CD4-positive, alpha-beta T cell (primary cell): ENCODE measurements at regions not wholly inside any gene's neighbourhood (a gene's known extent, or its start where the extent isn't known, plus 50 kb on each side); places are given as distances from the start of the nearest gene placed in this dataset.

Experiments used
- ATAC-seq: fragments of 200-7000 bp; cut with Tn5 transposase; one replicate; pipeline ENCODE4 v1.10.0; 2022; ENCODE audit warnings: mild to moderate bottlenecking; ENCODE audit not compliant: poor library complexity
- CTCF ChIA-PET: fragments of 350-600 bp; sonication (Branson Sonifier 250); formaldehyde crosslinking; loops from one replicate; lab custom pipeline; 2021; ENCODE audit warnings: antibody characterized with exemption, inconsistent platforms; lab: Charles Lee
- POLR2A ChIA-PET: fragments of 350-600 bp; sonication (Branson Sonifier 250); formaldehyde crosslinking; loops from one replicate; lab custom pipeline; 2021; ENCODE audit warnings: antibody characterized with exemption, inconsistent platforms; lab: Charles Lee
- DNase-seq, 14 experiments: peaks; one replicate each; pipeline ENCODE4 v3.0.0-alpha.2; 2013 to 2020; ENCODE audit warnings: mixed read lengths in 2 of 14
- H3K27ac ChIP-seq, 2 donors: one replicate each; pipeline versions ENCODE4 v1.5.1 to v1.7.0; 2013; ENCODE audit warnings: low read length in 2 of 2, low read depth in 1 of 2, mild to moderate bottlenecking in 1 of 2
- H3K27me3 ChIP-seq, 2 experiments: 1 replicate in 1 of 2; 2 replicates in 1 of 2; pipeline versions ENCODE4 v1.6.1 to v1.7.0; 2013; ENCODE audit warnings: low read length in 2 of 2, control low read depth in 1 of 2, mild to moderate bottlenecking in 1 of 2, moderate library complexity in 1 of 2; ENCODE audit not compliant: insufficient read depth in 2 of 2, control insufficient read depth in 1 of 2
- H3K36me3 ChIP-seq: one replicate; pipeline ENCODE4 v1.6.1; 2013; ENCODE audit warnings: low read length, control low read depth; ENCODE audit not compliant: insufficient read depth
- H3K4me1 ChIP-seq: one replicate; pipeline ENCODE4 v1.6.1; 2013; ENCODE audit warnings: low read length, control low read depth; ENCODE audit not compliant: insufficient read depth
- H3K4me3 ChIP-seq: one replicate; pipeline ENCODE4 v1.5.1; 2013; ENCODE audit warnings: mild to moderate bottlenecking, low read length, moderate library complexity
- H3K9me3 ChIP-seq, 2 experiments: 1 replicate in 1 of 2; 2 replicates in 1 of 2; pipeline versions ENCODE4 v1.6.1 to v1.7.0; 2013; ENCODE audit warnings: low read length in 2 of 2, mild to moderate bottlenecking in 2 of 2, control low read depth in 1 of 2, moderate library complexity in 1 of 2; ENCODE audit not compliant: control insufficient read depth in 1 of 2, insufficient read depth in 1 of 2
- H3K27ac Mint-ChIP-seq: one replicate; pipeline ENCODE4 v1.8.0; 2020; ENCODE audit warnings: mixed read lengths
- H3K27me3 Mint-ChIP-seq: one replicate; pipeline ENCODE4 v1.8.0; 2021; ENCODE audit warnings: mixed read lengths
- H3K36me3 Mint-ChIP-seq: one replicate; pipeline ENCODE4 v1.8.0; 2021; ENCODE audit warnings: low read depth, mixed read lengths
- H3K4me1 Mint-ChIP-seq: one replicate; pipeline ENCODE4 v1.8.0; 2021; ENCODE audit warnings: low read depth, mixed read lengths
- H3K4me3 Mint-ChIP-seq: one replicate; pipeline ENCODE4 v1.8.0; 2020; ENCODE audit warnings: mild to moderate bottlenecking, mixed read lengths
- H3K9me3 Mint-ChIP-seq: one replicate; pipeline ENCODE4 v1.8.0; 2020; ENCODE audit warnings: mixed read lengths
- CTCF ChIP-seq: fragments of 200-600 bp; IDR thresholded peaks from one replicate; pipeline ENCODE4 v1.8.0; 2022; ENCODE audit warnings: antibody characterized with exemption, mild to moderate bottlenecking
- intact Hi-C, 2 experiments: fragments of 100-400 bp; cut with DNase I in 1 of 2; cut with micrococcal nuclease in 1 of 2; formaldehyde crosslinking; loops; one replicate each; pipeline versions ENCODE4 v1.15.1 to v1.9.0; 2023 to 2025; cut with DNase I, micrococcal nuclease

DNA sequence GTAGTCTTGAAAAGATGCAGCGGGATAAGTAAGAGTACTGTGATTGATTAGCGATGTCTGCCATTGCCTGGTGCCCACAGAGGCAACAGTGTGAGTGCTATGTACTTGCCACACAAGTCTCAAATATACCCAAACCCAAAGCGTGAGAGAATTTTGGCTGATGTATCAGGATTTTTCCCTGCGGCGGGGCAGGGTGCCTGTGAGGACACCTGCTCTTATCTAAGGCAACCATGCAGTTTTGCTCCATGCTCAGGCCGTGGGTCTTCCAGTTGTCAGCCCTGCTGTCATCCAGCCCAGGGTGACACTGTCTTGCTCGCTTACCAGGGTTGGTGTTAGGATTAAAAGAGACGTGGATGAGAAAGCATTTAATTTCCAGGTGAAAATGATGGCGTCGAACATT, 202.7 kb downstream of the PTPRU start:
- intact Hi-C loops: no loop called here
- ChIA-PET CTCF (no interaction called here), POLR2A (no interaction called here)
- Mint-ChIP-seq H3K4me1 (no peaks in the 10 kb centered on the region), H3K27me3 (peaks cover 47% of the 10 kb centered on the region), H3K9me3 (no peaks in the 10 kb centered on the region), H3K4me3 (no peak overlapping the region), H3K36me3 (no peaks in the 10 kb centered on the region), H3K27ac (no peak overlapping the region)
- Histone ChIP-seq H3K4me1 (no peaks in the 10 kb centered on the region), H3K4me3 (no peak overlapping the region), H3K9me3 (no peaks in the 10 kb centered on the region), H3K27me3 (peaks cover 0 to 10% of the 10 kb centered on the region in 2 experiments), H3K27ac (no peak overlapping the region), H3K36me3 (no peaks in the 10 kb centered on the region)
- no peak for TF ChIP-seq CTCF
- no peak for ATAC-seq
- no peak for DNase-seq

GRCh38 chr1:29437946-29438345, 201.6 kb downstream of the PTPRU start:
- no peak overlapping the region for H3K4me3 ChIP-seq
- H3K9me3 Mint-ChIP-seq: no peaks in the 10 kb centered on the region
- H3K4me1 ChIP-seq: no peaks in the 10 kb centered on the region
- H3K36me3 ChIP-seq: no peaks in the 10 kb centered on the region
- H3K27me3 Mint-ChIP-seq: peaks cover 46% of the 10 kb centered on the region
- H3K27ac Mint-ChIP-seq: no peak overlapping the region
- peaks cover 0 to 10% of the 10 kb centered on the region in 2 experiments for H3K27me3 ChIP-seq
- no peak overlapping the region for H3K4me3 Mint-ChIP-seq
- H3K36me3 Mint-ChIP-seq: no peaks in the 10 kb centered on the region
- no peak overlapping the region for H3K27ac ChIP-seq
- peaks cover 0 to 2% of the 10 kb centered on the region in 2 experiments for H3K9me3 ChIP-seq
- no peak for TF ChIP-seq CTCF
- DNase-seq: no peak
- no peaks in the 10 kb centered on the region for H3K4me1 Mint-ChIP-seq
- POLR2A ChIA-PET: no interaction called here
- intact Hi-C loops: no loop called here
- no peak for ATAC-seq
- CTCF ChIA-PET: no interaction called here

DNA sequence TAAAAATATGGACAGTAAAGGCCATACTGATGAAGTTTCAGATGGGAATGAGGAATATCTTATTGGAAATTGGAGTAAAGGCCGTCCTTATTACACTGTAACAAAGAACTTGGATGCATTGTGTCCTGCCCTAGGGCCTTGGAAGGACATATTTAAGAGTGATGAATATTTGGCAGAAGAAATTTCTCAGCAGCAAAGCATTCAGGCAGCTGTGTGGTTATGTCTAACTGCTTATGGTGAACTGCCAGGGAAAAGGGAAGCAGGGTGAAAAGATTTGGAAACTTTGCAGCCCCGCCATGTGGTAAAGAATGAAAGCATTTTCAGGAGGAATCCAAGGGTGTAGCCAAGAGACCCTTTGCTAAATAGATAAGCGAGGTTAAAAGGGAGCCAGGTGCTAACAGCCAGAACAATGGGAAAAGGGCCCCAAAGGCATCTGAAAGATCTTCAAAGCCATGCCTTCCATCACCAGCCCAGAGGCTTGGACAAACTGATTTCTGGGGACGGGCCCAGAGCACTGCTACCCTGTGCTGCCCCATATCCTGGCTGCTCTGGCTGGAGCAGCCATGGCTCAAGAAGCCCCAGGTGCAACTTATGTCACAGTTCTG, 200.0 kb downstream of the PTPRU start:
- POLR2A ChIA-PET: no interaction called here
- intact Hi-C loops: no loop called here
- CTCF ChIA-PET: no interaction called here
- H3K27me3 Mint-ChIP-seq: peaks cover 45% of the 10 kb centered on the region
- peaks cover 4% of the 10 kb centered on the region for H3K9me3 Mint-ChIP-seq
- Histone ChIP-seq H3K27ac (no peak overlapping the region), H3K9me3 (peaks cover 0 to 3% of the 10 kb centered on the region in 2 experiments), H3K36me3 (no peaks in the 10 kb centered on the region), H3K4me3 (no peak overlapping the region), H3K4me1 (no peaks in the 10 kb centered on the region), H3K27me3 (peaks cover 0 to 10% of the 10 kb centered on the region in 2 experiments)
- TF ChIP-seq CTCF: no peak
- H3K27ac Mint-ChIP-seq: no peak overlapping the region
- no peak overlapping the region for H3K4me3 Mint-ChIP-seq
- ATAC-seq (no peak), DNase-seq (no peak)
- no peaks in the 10 kb centered on the region for H3K4me1 Mint-ChIP-seq
- no peaks in the 10 kb centered on the region for H3K36me3 Mint-ChIP-seq
